ENCODE measurements at regions not wholly inside any gene's neighbourhood (a gene's known extent, or its start where the extent isn't known, plus 50 kb on each side); places are given as distances from the start of the nearest gene placed in this dataset.

- TF ChIP-seq CTCF (IDR thresholded peaks at IDR 0.05 in 2 of 3, conservative IDR thresholded peaks at IDR 0.05 in 1 of 3; ENCODE audit: borderline replicate concordance in 1 of 3, insufficient read depth in 1 of 3, low read depth in 2 of 3, low read length in 2 of 3) (no peak), CEBPB (IDR thresholded peaks at IDR 0.05; ENCODE audit: low read depth) (no peak), MAX (IDR thresholded peaks at IDR 0.05) (no peak), ELF1 (IDR thresholded peaks at IDR 0.05; ENCODE audit: borderline replicate concordance, low read depth) (no peak)
These were observed 269.7 kb upstream of the PCDH7 start for GRCh38 chr4:30450474-30450873.

All from HCT116 (cell line).